ENCODE measurements at regions not wholly inside any gene's neighbourhood (a gene's known extent, or its start where the extent isn't known, plus 50 kb on each side); places are given as distances from the start of the nearest gene placed in this dataset.

GRCh38 chr2:118257696-118258095 lies 169.4 kb downstream of the INSIG2 start:
- Histone ChIP-seq H3K27ac (ENCODE audit: low read depth, low read length) (no peak overlapping the region), H3K36me3 (ENCODE audit: insufficient read depth, low read length) (no peaks in the 10 kb centered on the region), H3K9me3 (ENCODE audit: low read length) (no peaks in the 10 kb centered on the region), H3K27me3 (ENCODE audit: control insufficient read depth in 1 of 2, insufficient read depth in 2 of 2, low read length in 2 of 2) (no peaks in the 10 kb centered on the region), H3K9ac (ENCODE audit: low read length) (no peak overlapping the region), H3K4me3 (ENCODE audit: low read depth in 1 of 2, low read length in 2 of 2) (no peak overlapping the region), H3K4me1 (ENCODE audit: insufficient read depth, low read length) (no peaks in the 10 kb centered on the region)

DNA sequence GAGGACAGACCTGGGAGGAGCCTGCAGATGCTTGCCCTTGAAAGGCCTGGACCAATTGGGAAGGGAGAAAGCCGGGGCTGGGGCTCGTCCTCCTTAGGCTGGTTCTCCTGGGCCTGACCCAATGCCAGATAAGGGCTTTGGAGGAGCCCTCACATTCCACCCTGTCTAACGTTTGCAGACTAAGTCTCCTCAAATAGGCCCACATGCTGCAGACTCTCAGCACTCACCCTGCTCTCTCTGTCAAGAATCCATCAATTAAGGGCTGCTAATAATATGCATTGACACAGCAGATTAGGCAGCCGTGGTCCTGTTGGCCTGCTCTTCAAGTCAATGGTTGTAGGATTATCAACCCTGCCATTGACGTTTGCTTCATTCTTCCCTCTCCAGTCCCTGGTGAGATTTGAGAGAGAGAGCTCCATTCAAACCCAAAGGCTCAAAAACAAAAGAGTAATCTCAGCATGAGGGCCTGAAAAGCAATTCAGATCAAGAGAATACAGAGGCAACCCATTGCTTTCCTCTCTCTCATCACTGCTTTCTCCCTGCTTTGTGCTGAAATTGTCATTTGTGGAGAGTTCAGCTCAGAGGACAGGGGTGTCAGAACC lies 167.6 kb downstream of the INSIG2 start:
- Histone ChIP-seq H3K4me1 (ENCODE audit: insufficient read depth, low read length) (peaks cover 7% of the 10 kb centered on the region), H3K4me3 (ENCODE audit: low read depth in 1 of 2, low read length in 2 of 2) (no peak overlapping the region), H3K9me3 (ENCODE audit: low read length) (no peaks in the 10 kb centered on the region), H3K9ac (ENCODE audit: low read length) (no peak overlapping the region), H3K27ac (ENCODE audit: low read depth, low read length) (no peak overlapping the region), H3K36me3 (ENCODE audit: insufficient read depth, low read length) (no peaks in the 10 kb centered on the region), H3K27me3 (ENCODE audit: control insufficient read depth in 1 of 2, insufficient read depth in 2 of 2, low read length in 2 of 2) (no peaks in the 10 kb centered on the region)

DNA sequence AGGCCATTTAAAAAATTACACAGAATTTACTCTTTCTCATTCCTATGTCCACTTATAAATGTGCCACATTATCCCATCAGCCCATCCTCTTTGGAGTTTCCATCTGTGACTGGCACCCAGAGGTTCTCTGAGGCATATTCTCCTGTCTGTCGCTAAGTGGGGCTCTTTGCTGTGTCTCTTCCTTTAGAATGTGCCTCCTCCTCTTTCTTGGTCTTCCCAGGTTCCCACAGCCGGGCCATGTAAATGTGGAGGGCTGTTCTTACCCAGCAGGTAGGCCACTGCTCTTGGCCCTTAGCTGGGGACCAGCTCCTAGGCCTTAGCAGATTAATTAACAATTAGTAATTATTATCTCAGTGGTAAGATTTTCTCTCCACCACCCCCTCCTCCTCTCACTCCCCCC lies 167.0 kb downstream of the INSIG2 start:
- no peak overlapping the region for H3K9ac ChIP-seq (ENCODE audit: low read length)
- no peaks in the 10 kb centered on the region for H3K9me3 ChIP-seq (ENCODE audit: low read length)
- no peaks in the 10 kb centered on the region for H3K27me3 ChIP-seq (ENCODE audit: control insufficient read depth in 1 of 2, insufficient read depth in 2 of 2, low read length in 2 of 2)
- H3K36me3 ChIP-seq (ENCODE audit: insufficient read depth, low read length) = no peaks in the 10 kb centered on the region
- no peak overlapping the region for H3K27ac ChIP-seq (ENCODE audit: low read depth, low read length)
- H3K4me1 ChIP-seq (ENCODE audit: insufficient read depth, low read length) = peaks cover 7% of the 10 kb centered on the region
- H3K4me3 ChIP-seq (ENCODE audit: low read depth in 1 of 2, low read length in 2 of 2) = no peak overlapping the region

DNA sequence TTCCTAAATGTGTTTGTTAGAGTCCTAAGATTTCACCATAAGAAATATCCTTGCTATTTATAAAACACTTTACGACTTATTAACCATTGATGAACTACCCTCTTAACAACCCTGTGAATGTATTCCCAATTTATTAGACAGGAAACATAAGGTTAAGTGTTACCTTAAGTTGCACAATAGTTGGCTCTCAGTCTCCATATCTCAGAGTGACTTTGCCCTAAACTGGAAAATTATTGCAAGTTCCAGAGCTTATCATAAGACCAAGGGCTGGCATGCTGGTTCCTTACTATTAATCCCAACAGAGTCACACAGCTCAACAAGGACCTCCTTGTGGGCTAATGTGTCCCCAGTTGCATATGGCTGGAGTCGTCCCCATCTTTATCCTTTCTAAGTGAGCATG lies 165.8 kb downstream of the INSIG2 start:
- H3K4me1 ChIP-seq (ENCODE audit: insufficient read depth, low read length) = peaks cover 7% of the 10 kb centered on the region
- H3K27ac ChIP-seq (ENCODE audit: low read depth, low read length) = no peak overlapping the region
- no peaks in the 10 kb centered on the region for H3K27me3 ChIP-seq (ENCODE audit: control insufficient read depth in 1 of 2, insufficient read depth in 2 of 2, low read length in 2 of 2)
- no peak overlapping the region for H3K9ac ChIP-seq (ENCODE audit: low read length)
- H3K9me3 ChIP-seq (ENCODE audit: low read length) = no peaks in the 10 kb centered on the region
- no peak overlapping the region for H3K4me3 ChIP-seq (ENCODE audit: low read depth in 1 of 2, low read length in 2 of 2)
- no peaks in the 10 kb centered on the region for H3K36me3 ChIP-seq (ENCODE audit: insufficient read depth, low read length)

- Histone ChIP-seq H3K4me1 (ENCODE audit: insufficient read depth, low read length) (peaks cover 7% of the 10 kb centered on the region), H3K4me3 (ENCODE audit: low read depth in 1 of 2, low read length in 2 of 2) (no peak overlapping the region), H3K9me3 (ENCODE audit: low read length) (no peaks in the 10 kb centered on the region), H3K36me3 (ENCODE audit: insufficient read depth, low read length) (no peaks in the 10 kb centered on the region), H3K9ac (ENCODE audit: low read length) (no peak overlapping the region), H3K27ac (ENCODE audit: low read depth, low read length) (no peak overlapping the region), H3K27me3 (ENCODE audit: control insufficient read depth in 1 of 2, insufficient read depth in 2 of 2, low read length in 2 of 2) (no peaks in the 10 kb centered on the region)
Measured at GRCh38 chr2:118251427-118251826, 163.2 kb downstream of the INSIG2 start.

GRCh38 chr2:118250463-118250862 lies 162.2 kb downstream of the INSIG2 start:
- Histone ChIP-seq H3K9me3 (ENCODE audit: low read length) (no peaks in the 10 kb centered on the region), H3K9ac (ENCODE audit: low read length) (no peak overlapping the region), H3K27ac (ENCODE audit: low read depth, low read length) (no peak overlapping the region), H3K4me3 (ENCODE audit: low read depth in 1 of 2, low read length in 2 of 2) (no peak overlapping the region), H3K27me3 (ENCODE audit: control insufficient read depth in 1 of 2, insufficient read depth in 2 of 2, low read length in 2 of 2) (no peaks in the 10 kb centered on the region), H3K4me1 (ENCODE audit: insufficient read depth, low read length) (peaks cover 7% of the 10 kb centered on the region), H3K36me3 (ENCODE audit: insufficient read depth, low read length) (no peaks in the 10 kb centered on the region)

- Histone ChIP-seq H3K4me1 (ENCODE audit: insufficient read depth, low read length) (peaks cover 7% of the 10 kb centered on the region), H3K27me3 (ENCODE audit: control insufficient read depth in 1 of 2, insufficient read depth in 2 of 2, low read length in 2 of 2) (no peaks in the 10 kb centered on the region), H3K36me3 (ENCODE audit: insufficient read depth, low read length) (no peaks in the 10 kb centered on the region), H3K27ac (ENCODE audit: low read depth, low read length) (no peak overlapping the region), H3K9ac (ENCODE audit: low read length) (no peak overlapping the region), H3K9me3 (ENCODE audit: low read length) (no peaks in the 10 kb centered on the region), H3K4me3 (ENCODE audit: low read depth in 1 of 2, low read length in 2 of 2) (no peak overlapping the region)
Measured at GRCh38 chr2:118250001-118250400, 161.7 kb downstream of the INSIG2 start.

DNA sequence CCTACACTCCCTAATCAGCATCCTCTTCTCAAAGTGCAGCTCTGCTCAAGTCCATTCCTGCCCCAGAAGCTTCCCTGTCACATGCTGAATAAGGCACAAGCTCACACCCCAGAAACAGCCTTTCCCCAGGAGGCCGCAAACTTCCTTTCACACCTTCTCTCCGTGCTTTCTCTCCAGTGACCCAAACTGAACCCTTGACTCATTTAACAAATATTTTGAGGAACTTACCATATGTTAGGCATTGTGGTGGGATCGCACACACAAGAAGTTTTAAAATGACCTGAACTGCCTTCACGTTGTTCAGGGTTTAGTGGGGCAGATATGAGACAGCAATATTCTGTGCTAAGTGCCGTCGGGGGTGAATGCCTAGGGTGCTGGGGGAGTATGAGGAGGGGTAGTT lies 161.3 kb downstream of the INSIG2 start:
- Histone ChIP-seq H3K36me3 (ENCODE audit: insufficient read depth, low read length) (no peaks in the 10 kb centered on the region), H3K27ac (ENCODE audit: low read depth, low read length) (no peak overlapping the region), H3K9ac (ENCODE audit: low read length) (no peak overlapping the region), H3K4me1 (ENCODE audit: insufficient read depth, low read length) (peaks cover 7% of the 10 kb centered on the region), H3K9me3 (ENCODE audit: low read length) (no peaks in the 10 kb centered on the region), H3K4me3 (ENCODE audit: low read depth in 1 of 2, low read length in 2 of 2) (no peak overlapping the region), H3K27me3 (ENCODE audit: control insufficient read depth in 1 of 2, insufficient read depth in 2 of 2, low read length in 2 of 2) (no peaks in the 10 kb centered on the region)

GRCh38 chr2:118246726-118247125 lies 158.5 kb downstream of the INSIG2 start:
- Histone ChIP-seq H3K9me3 (ENCODE audit: low read length) (no peaks in the 10 kb centered on the region), H3K9ac (ENCODE audit: low read length) (no peak overlapping the region), H3K4me1 (ENCODE audit: insufficient read depth, low read length) (peaks cover 5% of the 10 kb centered on the region), H3K36me3 (ENCODE audit: insufficient read depth, low read length) (no peaks in the 10 kb centered on the region), H3K27ac (ENCODE audit: low read depth, low read length) (no peak overlapping the region), H3K27me3 (ENCODE audit: control insufficient read depth in 1 of 2, insufficient read depth in 2 of 2, low read length in 2 of 2) (no peaks in the 10 kb centered on the region), H3K4me3 (ENCODE audit: low read depth in 1 of 2, low read length in 2 of 2) (no peak overlapping the region)

- no peak overlapping the region for H3K27ac ChIP-seq (ENCODE audit: low read depth, low read length)
- no peaks in the 10 kb centered on the region for H3K9me3 ChIP-seq (ENCODE audit: low read length)
- H3K4me1 ChIP-seq (ENCODE audit: insufficient read depth, low read length) = no peaks in the 10 kb centered on the region
- no peak overlapping the region for H3K9ac ChIP-seq (ENCODE audit: low read length)
- no peaks in the 10 kb centered on the region for H3K36me3 ChIP-seq (ENCODE audit: insufficient read depth, low read length)
- H3K27me3 ChIP-seq (ENCODE audit: control insufficient read depth in 1 of 2, insufficient read depth in 2 of 2, low read length in 2 of 2) = no peaks in the 10 kb centered on the region
- H3K4me3 ChIP-seq (ENCODE audit: low read depth in 1 of 2, low read length in 2 of 2) = no peak overlapping the region
Measured at GRCh38 chr2:118246079-118246478, 157.8 kb downstream of the INSIG2 start.

DNA sequence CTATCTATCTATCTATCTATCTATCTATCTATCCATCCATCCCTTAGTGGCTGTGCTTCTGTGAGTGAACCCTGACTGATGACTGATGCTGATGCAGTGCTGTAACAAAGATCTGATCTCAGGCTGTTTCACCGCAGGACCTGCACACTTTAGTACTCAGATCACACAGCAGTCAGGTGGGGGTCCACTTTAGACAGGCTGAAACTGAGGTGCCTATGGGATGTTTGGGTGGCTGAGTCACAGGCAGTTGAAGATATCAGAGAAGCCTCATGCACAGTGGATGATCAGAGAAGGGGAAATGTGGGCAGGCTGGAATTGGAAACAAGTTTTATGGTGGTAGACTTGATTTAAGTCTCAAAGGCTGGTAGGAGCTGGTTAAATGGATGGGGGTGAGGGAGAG lies 156.4 kb downstream of the INSIG2 start:
- Histone ChIP-seq H3K9me3 (ENCODE audit: low read length) (no peaks in the 10 kb centered on the region), H3K4me1 (ENCODE audit: insufficient read depth, low read length) (no peaks in the 10 kb centered on the region), H3K36me3 (ENCODE audit: insufficient read depth, low read length) (no peaks in the 10 kb centered on the region), H3K27ac (ENCODE audit: low read depth, low read length) (no peak overlapping the region), H3K9ac (ENCODE audit: low read length) (no peak overlapping the region), H3K27me3 (ENCODE audit: control insufficient read depth in 1 of 2, insufficient read depth in 2 of 2, low read length in 2 of 2) (no peaks in the 10 kb centered on the region), H3K4me3 (ENCODE audit: low read depth in 1 of 2, low read length in 2 of 2) (no peak overlapping the region)

DNA sequence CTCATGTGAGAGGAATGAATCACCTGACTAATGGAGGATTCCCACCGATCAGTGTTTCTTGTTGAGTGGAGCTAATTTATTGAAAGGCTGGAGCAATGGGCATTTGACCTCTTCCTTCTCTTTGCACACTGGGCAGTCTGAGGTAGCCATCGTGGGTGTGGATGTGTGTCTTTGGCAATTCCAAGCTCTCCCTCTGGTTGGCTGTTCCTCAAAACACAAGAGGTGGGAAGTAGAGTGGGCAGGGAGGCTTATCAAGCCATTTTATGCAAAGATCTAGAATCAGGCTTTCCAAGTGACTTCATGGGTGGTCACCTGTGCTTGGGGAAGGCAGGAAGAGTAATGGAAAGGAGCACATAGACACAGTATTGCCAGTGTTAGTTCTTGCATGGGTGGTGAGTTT lies 154.8 kb downstream of the INSIG2 start:
- Histone ChIP-seq H3K27me3 (ENCODE audit: control insufficient read depth in 1 of 2, insufficient read depth in 2 of 2, low read length in 2 of 2) (no peaks in the 10 kb centered on the region), H3K4me1 (ENCODE audit: insufficient read depth, low read length) (no peaks in the 10 kb centered on the region), H3K36me3 (ENCODE audit: insufficient read depth, low read length) (no peaks in the 10 kb centered on the region), H3K9me3 (ENCODE audit: low read length) (no peaks in the 10 kb centered on the region), H3K27ac (ENCODE audit: low read depth, low read length) (no peak overlapping the region), H3K4me3 (ENCODE audit: low read depth in 1 of 2, low read length in 2 of 2) (no peak overlapping the region), H3K9ac (ENCODE audit: low read length) (no peak overlapping the region)

All from muscle layer of colon (tissue), 2 donors.